Vagina (tissue), 2 donors: ENCODE measurements at regions not wholly inside any gene's neighbourhood (a gene's known extent, or its start where the extent isn't known, plus 50 kb on each side); places are given as distances from the start of the nearest gene placed in this dataset.

Experiments
- POLR2A ChIP-seq, 2 donors: fragments of 450-650 bp; IDR thresholded peaks; one replicate each; pipeline ENCODE4 v1.6.1; 2017; ENCODE audit warnings: antibody characterized with exemption in 2 of 2, mild to moderate bottlenecking in 2 of 2, moderate library complexity in 2 of 2
- POLR2AphosphoS5 ChIP-seq, 2 donors: sonication (generic); formaldehyde crosslinking; IDR thresholded peaks; one replicate each; pipeline ENCODE4 v1.9.0; 2017; ENCODE audit warnings: antibody characterized with exemption in 2 of 2, mild to moderate bottlenecking in 2 of 2, low read depth in 1 of 2; ENCODE audit not compliant: insufficient read depth in 1 of 2
- TF ChIP-seq, protein P1 (sequence below), 3 experiments: fragments of 450-650 bp in 2 of 3; fragments of 200-600 bp in 1 of 3; sonication (generic) in 1 of 3; IDR thresholded peaks; one replicate each; pipeline ENCODE4 v1.5.1; 2017 to 2019; ENCODE audit warnings: antibody characterized with exemption in 3 of 3, mild to moderate bottlenecking in 2 of 3, moderate library complexity in 2 of 3

DNA sequence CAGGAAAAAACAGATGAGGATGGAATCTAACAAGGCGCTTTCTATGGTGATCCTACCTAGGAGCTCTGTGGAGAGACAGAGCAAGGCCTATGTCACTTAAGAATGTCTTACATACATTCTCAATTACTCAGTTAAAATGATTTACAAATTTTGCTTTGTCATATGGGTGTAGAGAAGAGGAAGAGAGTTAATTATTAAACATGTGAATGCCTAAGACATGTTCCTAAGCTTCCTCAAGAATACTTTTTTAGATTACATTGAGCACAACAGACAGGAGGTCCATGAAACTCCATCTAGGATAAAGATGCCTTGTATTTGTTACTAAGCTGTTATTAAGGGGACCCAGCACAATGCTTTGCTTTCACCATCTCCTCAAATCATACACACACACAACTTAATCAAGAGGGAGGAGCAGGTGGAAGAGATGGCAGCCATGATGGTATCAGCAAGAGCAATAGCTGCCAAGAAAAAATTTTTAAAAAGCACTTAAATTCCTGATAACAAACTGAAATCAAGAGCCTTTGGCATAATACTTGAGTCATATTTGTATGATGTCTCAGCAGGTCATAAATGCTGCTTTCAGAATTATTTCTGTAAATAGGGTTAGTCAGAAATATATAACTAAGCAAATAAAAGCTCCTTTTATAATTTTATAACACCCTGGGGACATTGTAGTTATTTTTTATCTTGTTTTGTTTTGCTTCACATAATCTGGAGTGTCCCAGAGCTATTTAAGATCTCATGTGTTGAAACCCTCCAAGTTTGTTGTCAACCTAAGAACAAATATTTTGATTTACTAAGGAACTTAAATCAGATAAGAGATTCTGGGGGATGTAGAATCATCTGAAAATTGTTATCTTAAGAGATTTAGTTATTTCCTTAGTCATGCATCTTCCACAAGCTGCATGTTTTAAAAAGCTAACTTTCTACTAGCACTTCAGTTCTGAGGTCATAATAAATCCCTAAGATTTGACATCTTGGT lies 70.0 kb upstream of the CD2AP start:
- TF ChIP-seq, protein P1, sequence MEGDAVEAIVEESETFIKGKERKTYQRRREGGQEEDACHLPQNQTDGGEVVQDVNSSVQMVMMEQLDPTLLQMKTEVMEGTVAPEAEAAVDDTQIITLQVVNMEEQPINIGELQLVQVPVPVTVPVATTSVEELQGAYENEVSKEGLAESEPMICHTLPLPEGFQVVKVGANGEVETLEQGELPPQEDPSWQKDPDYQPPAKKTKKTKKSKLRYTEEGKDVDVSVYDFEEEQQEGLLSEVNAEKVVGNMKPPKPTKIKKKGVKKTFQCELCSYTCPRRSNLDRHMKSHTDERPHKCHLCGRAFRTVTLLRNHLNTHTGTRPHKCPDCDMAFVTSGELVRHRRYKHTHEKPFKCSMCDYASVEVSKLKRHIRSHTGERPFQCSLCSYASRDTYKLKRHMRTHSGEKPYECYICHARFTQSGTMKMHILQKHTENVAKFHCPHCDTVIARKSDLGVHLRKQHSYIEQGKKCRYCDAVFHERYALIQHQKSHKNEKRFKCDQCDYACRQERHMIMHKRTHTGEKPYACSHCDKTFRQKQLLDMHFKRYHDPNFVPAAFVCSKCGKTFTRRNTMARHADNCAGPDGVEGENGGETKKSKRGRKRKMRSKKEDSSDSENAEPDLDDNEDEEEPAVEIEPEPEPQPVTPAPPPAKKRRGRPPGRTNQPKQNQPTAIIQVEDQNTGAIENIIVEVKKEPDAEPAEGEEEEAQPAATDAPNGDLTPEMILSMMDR (IDR thresholded peaks at IDR 0.05), result no peak
- no peak for TF ChIP-seq POLR2AphosphoS5 (IDR thresholded peaks at IDR 0.05; ENCODE audit: insufficient read depth in 1 of 2, low read depth in 1 of 2)
- TF ChIP-seq POLR2A (IDR thresholded peaks at IDR 0.05), result no peak
